ENCODE measurements at regions not wholly inside any gene's neighbourhood (a gene's known extent, or its start where the extent isn't known, plus 50 kb on each side); places are given as distances from the start of the nearest gene placed in this dataset.

DNA sequence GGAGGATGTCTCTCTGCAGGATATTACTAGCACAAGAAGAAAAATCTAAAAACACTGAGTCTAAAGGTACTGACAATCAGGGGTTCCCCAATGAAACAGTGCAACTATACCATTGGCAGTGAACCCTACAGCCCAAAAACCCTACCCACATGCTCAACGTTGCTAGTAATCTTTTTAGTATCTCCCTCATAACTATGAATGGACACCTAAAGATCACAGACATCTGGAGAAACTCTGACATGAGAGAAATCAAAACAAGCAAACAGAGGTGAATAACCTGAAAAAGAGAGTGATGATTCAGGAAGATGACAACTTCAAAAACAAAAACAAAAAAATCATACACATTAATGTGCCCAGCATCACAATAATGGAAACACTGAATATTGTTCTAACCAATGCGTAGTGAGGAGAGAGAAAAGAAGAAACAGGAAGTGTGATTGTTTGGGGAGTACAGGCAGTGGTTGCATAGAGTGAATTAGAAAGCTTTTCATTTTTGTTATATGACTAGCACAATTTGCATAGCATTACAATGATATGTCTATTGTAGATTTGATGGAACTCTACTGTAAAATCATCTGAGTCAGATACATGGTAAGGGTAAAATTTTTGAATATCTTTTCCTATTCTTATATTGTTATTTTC, 78.9 kb upstream of the FMR1 start:
- Histone ChIP-seq H3K36me3 (ENCODE audit: insufficient read depth, low read length) (no peaks in the 10 kb centered on the region), H3K9ac (ENCODE audit: low read depth, low read length) (no peak overlapping the region), H3K4me1 (ENCODE audit: insufficient read depth, low read length) (peaks cover 3% of the 10 kb centered on the region; the same call in 1 of the 2 replicates), H3K9me3 (ENCODE audit: control insufficient read depth, insufficient read depth, low read length) (no peaks in the 10 kb centered on the region)

DNA sequence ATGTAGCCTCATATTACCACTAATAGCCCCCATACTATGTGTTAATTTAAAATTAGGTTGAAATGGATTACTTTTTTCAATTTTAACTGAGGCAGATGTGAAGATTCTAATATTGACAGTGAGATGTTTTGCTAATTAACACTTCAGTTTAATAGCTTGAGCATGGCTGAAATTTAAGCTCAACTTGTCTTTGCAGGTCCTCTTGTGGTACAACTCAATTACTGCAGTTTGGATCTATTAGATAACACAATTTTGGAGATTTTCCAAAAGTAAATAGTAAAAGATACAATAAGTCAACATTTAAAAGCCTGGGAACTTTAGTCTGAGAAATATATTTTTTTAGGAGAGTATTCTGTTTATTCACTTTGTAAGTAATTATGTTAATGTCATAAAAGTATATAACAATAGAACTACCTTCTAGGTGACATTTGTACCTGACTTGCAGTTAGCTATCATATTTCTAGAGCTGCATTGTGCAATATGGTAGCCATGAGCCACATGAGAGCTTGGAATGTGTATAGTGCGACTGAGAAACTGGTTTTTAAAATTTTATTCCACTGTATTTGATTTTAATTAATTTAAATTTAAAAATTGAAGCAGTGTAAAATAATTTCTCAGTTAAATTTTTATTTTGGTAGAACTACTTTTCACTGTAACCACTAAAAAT, 73.1 kb upstream of the FMR1 start:
- Histone ChIP-seq H3K9ac (ENCODE audit: low read depth, low read length) (no peak overlapping the region), H3K4me1 (ENCODE audit: insufficient read depth, low read length) (peaks cover 3% of the 10 kb centered on the region; the same call in 1 of the 2 replicates), H3K36me3 (ENCODE audit: insufficient read depth, low read length) (no peaks in the 10 kb centered on the region), H3K9me3 (ENCODE audit: control insufficient read depth, insufficient read depth, low read length) (no peaks in the 10 kb centered on the region)

DNA sequence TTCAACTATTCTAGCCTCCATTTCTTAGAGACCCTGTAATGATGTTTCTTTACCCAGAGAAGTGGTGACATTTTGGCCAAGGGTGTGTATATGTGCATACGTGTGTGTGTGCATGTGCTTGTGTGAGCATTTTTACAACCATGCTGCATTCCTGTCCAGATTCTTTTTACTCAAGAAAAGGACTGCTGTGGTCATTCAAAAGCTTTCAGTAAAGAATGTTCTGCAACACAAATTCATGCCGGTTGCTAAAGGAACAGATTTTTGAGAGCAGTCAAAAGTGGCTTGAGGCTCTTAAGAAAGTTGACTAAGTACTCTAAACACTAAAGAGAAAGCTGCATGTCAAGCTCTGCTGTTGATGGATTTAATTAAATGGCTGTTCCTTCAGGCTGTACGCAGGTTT, 65.0 kb upstream of the FMR1 start:
- H3K36me3 ChIP-seq (ENCODE audit: insufficient read depth, low read length): no peaks in the 10 kb centered on the region
- H3K4me1 ChIP-seq (ENCODE audit: insufficient read depth, low read length): peaks cover 7% of the 10 kb centered on the region; the same call in 1 of the 2 replicates
- no peaks in the 10 kb centered on the region for H3K9me3 ChIP-seq (ENCODE audit: control insufficient read depth, insufficient read depth, low read length)
- H3K9ac ChIP-seq (ENCODE audit: low read depth, low read length): no peak overlapping the region

GRCh38 chrX:147847999-147848398, 63.7 kb upstream of the FMR1 start:
- Histone ChIP-seq H3K9me3 (ENCODE audit: control insufficient read depth, insufficient read depth, low read length) (no peaks in the 10 kb centered on the region), H3K9ac (ENCODE audit: low read depth, low read length) (no peak overlapping the region), H3K36me3 (ENCODE audit: insufficient read depth, low read length) (no peaks in the 10 kb centered on the region), H3K4me1 (ENCODE audit: insufficient read depth, low read length) (peaks cover 7% of the 10 kb centered on the region; the same call in 1 of the 2 replicates)

DNA sequence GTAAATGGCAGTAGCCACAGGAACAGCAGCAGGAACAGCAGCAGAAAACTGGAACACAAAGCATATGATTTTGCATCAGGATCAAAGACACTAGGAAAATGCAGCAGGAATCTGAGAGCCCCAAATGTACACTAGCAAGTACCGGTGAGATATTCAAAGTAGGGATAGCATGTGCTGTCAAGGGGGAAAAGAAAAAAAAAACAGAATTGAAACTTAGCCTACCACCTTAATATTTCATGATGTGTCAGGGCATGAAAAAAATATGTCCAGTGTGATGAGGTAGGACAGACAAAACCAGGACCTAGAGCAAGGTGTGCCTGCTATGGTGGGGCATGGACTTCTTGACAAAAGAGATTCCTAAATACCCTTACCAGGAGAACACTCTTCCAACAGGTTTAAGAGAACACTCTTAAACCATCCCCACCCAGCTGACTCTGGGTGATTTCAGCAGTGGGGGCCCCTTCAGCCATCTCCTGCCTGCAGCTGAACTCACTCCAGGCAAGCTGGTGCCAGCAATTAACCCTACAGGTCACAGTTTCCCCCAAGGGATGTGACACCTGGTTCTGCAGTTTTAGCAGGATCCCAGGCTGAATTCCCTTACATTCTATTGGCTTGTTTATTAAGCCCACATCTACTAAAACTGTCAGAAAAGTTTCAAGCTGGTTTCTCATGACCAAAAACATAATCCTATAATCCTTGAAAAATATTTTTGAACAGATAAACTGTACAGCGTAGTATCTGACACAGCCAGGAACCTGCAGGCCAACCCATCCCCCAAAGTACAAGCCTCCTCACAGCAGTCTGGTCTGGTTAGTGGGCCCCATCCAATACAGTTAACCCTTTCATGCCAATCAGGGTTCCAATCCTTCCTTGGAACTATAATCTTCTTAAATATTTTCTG, 62.9 kb upstream of the FMR1 start:
- Histone ChIP-seq H3K9me3 (ENCODE audit: control insufficient read depth, insufficient read depth, low read length) (no peaks in the 10 kb centered on the region), H3K9ac (ENCODE audit: low read depth, low read length) (no peak overlapping the region), H3K36me3 (ENCODE audit: insufficient read depth, low read length) (no peaks in the 10 kb centered on the region), H3K4me1 (ENCODE audit: insufficient read depth, low read length) (peaks cover 7% of the 10 kb centered on the region; the same call in 1 of the 2 replicates)

GRCh38 chrX:147850875-147851274, 60.8 kb upstream of the FMR1 start:
- peaks cover 7% of the 10 kb centered on the region; the same call in 1 of the 2 replicates for H3K4me1 ChIP-seq (ENCODE audit: insufficient read depth, low read length)
- no peaks in the 10 kb centered on the region for H3K9me3 ChIP-seq (ENCODE audit: control insufficient read depth, insufficient read depth, low read length)
- no peak overlapping the region for H3K9ac ChIP-seq (ENCODE audit: low read depth, low read length)
- no peaks in the 10 kb centered on the region for H3K36me3 ChIP-seq (ENCODE audit: insufficient read depth, low read length)

- Histone ChIP-seq H3K36me3 (ENCODE audit: insufficient read depth, low read length) (no peaks in the 10 kb centered on the region), H3K9ac (ENCODE audit: low read depth, low read length) (no peak overlapping the region), H3K9me3 (ENCODE audit: control insufficient read depth, insufficient read depth, low read length) (no peaks in the 10 kb centered on the region), H3K4me1 (ENCODE audit: insufficient read depth, low read length) (peaks cover 4% of the 10 kb centered on the region; the same call in 1 of the 2 replicates)
Measured at GRCh38 chrX:147853701-147854100, 58.0 kb upstream of the FMR1 start.

DNA sequence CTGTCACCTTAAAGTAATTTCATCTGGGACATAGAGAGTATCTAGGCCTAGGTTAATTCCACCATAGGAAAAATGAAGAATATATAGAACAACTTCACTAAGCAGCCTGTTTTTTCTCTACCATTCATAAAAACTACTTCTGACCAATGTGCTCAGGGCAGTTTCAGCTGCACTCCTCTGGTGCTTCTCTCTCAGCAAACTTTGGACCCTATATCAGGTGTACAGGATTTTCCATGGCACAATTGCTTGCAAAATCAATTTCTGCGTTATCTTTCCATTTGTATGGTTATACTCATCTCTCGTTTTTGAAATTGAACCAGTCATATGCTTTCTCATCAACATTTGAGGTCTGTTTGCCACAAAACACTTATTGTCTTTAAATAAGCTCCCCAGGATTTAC, 52.1 kb upstream of the FMR1 start:
- H3K9me3 ChIP-seq (ENCODE audit: control insufficient read depth, insufficient read depth, low read length): no peaks in the 10 kb centered on the region
- no peak overlapping the region for H3K9ac ChIP-seq (ENCODE audit: low read depth, low read length)
- H3K4me1 ChIP-seq (ENCODE audit: insufficient read depth, low read length): no peaks in the 10 kb centered on the region
- H3K36me3 ChIP-seq (ENCODE audit: insufficient read depth, low read length): no peaks in the 10 kb centered on the region
